NCI-H1417 (cell line): ENCODE measurements at regions not wholly inside any gene's neighbourhood (a gene's known extent, or its start where the extent isn't known, plus 50 kb on each side); places are given as distances from the start of the nearest gene placed in this dataset.
"Not testable (repeated sequence)": the region's sequence is repeated elsewhere in the genome, so short reads cannot be mapped to it uniquely, and the experiment has no call there.

Source experiments
- DNase-seq, 3 experiments: peaks; one replicate each; lab custom pipeline; 2025; lab: John Stamatoyannopoulos, UW

GRCh38 chr13:18663222-18663621 is 518.4 kb downstream of the TUBA3C start:
- DNase-seq = not testable (repeated sequence)

GRCh38 chr13:18643644-18644172 is 537.9 kb downstream of the TUBA3C start:
- DNase-seq = peak in 1 of 3 experiments; percentile 0

GRCh38 chr13:18628928-18629327 is 552.7 kb downstream of the TUBA3C start:
- DNase-seq = not testable (repeated sequence)

- DNase-seq = no peak
Observed at GRCh38 chr13:18628428-18628827, 553.2 kb downstream of the TUBA3C start.

DNA sequence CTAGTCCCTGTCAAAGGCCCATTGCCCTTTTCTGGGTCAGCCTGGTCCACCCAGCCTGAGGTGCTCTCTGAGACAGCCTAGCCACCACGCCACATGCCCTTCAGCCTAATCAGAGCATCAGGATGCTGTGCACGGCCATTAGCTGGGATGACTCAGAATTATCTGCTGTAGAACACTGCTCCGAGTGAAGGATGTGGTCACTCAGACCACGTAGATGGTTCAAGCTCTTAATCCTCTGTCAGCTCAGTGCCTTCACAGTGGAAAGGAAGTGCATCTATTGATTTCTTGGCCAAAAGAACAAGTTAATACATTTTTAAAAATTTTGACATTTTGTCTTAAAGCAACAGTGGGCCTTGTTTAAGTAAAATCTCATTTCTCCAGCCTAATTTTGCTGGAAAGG is 557.6 kb downstream of the TUBA3C start:
- not testable (repeated sequence) for DNase-seq

DNA sequence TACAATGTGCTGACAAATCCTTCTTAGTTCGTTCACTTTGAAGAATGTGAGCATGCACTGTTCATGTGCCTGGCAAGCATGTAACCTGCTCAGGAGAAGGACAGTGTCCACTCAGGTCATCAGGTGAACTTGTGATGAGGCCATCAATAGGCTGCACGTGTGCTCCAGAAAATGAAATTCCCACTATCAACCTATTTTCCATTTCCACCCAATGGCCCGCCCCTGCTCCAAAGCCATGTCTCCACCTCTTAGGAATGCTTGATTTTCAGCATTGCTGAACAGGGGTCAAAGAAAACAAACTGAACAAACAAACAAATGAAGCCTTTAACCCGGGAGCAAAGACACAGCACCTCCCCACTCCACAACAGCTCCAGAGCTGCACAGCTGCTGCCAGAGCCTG is 563.2 kb downstream of the TUBA3C start:
- DNase-seq = not testable (repeated sequence)

DNA sequence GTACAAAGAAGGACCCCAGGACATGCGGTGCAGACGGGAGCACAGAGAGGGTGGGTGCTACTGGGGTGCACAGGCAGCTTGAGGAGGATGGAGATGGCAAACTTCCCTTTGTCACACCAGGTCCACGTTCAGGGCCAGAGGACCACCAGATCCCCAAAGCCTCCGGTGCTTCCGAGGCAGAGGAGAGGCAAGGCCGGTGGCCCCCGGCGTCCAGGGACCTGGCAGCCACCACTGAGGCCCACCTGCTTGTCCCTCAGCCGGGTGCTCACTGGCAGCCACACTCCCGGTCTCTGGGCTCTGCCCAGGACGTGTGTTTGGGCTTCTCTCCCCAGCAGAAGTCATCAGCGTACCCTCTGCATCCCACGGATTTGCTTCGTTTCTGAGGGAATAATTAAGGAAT is 571.1 kb downstream of the TUBA3C start:
- DNase-seq = not testable (repeated sequence)

- DNase-seq = not testable (repeated sequence)
Observed at GRCh38 chr13:18609371-18609770, 572.3 kb downstream of the TUBA3C start.

- DNase-seq = not testable (repeated sequence)
Observed at GRCh38 chr13:18608851-18609250, 572.8 kb downstream of the TUBA3C start.

- not testable (repeated sequence) for DNase-seq
Observed at GRCh38 chr13:18600366-18600765, 581.3 kb downstream of the TUBA3C start.

DNA sequence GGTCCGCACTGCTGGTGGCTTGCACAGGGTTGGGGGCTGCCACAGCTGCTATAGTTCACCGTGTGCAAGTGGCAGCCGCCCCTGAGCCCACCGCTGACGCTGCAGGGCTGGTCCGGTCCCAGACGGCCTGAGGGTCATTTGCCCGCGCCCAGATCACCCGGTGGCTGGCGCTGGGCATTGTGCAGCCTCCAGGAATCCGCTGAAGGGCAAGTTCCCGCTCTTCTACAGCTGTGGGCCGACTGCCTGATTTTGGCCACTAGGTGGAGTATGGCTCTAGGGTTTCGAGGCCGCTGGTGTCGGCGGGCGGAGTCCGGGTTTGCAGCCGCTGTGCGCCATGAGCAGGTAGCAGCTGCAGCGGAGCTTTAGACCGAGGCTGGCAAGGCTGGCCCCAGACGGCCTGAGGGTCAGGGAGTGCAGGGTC is 581.8 kb downstream of the TUBA3C start:
- peak in 1 of 3 experiments; percentile 0 for DNase-seq

- not testable (repeated sequence) for DNase-seq
Observed at GRCh38 chr13:18598543-18598942, 583.1 kb downstream of the TUBA3C start.

DNA sequence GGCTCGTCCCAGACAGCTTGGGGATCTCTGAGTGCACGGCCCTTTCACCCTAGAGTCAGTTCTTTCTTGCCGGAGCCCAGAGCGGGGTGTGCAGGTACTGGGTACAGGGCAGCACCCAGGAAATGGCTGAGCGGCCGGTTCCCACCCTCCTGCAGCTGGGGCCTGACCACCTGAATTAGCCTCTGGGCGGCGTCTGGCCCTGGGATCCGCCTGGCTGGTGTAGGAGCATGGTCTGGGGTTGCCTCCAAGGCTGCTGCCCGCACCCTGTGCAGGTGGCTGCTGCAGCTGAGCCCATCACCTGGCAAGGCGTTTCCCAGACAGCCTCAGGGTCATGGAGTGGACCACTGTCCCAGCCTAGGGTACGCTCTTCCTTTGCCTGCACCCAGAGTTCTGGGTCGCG is 583.7 kb downstream of the TUBA3C start:
- DNase-seq = not testable (repeated sequence)

DNA sequence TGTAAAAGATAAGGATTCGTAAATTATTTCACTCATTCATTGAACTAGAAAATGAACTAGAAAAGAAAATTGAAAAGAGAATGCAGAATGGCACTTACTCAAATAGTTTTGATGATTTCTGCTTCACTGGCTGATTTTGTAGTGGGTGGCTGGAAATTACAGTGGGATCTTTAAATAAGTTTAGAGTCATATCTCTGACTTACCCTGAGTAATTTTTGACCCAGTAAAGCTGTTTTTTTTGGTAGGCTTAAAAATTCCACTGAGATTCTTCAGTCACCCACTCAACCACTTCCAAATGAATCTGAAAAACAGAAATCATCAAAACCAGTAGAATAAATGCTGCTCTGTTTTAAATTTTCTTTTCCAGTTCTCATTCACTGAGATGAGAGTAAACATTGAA is 604.5 kb downstream of the TUBA3C start:
- not testable (repeated sequence) for DNase-seq

- not testable (repeated sequence) for DNase-seq
Observed at GRCh38 chr13:18567890-18568289, 613.7 kb downstream of the TUBA3C start.
